ENCODE measurements at regions not wholly inside any gene's neighbourhood (a gene's known extent, or its start where the extent isn't known, plus 50 kb on each side); places are given as distances from the start of the nearest gene placed in this dataset.

DNA sequence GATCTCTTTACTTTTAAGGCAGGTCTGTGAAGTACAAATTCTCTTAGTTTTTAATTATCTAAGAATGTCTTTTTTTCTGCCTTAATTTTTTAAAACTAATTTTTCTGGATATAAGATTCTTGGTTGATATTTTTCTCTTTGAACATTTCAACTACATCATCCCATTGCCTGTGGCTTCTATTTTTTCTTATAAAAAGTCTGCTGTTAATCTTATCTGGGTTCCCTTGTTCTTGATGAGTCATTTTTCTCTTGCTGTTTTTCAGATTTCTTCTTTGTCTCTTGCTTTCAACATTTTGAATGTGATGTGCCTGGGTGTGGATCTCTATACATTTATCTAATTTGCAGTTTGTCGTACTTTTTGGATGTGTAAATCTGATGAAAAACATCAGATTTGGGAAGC, 525.2 kb upstream of the PBX1 start:
- Histone ChIP-seq H3K4me1 (ENCODE audit: low read length) (no peaks in the 10 kb centered on the region), H3K9me3 (ENCODE audit: insufficient read depth, low read length) (no peaks in the 10 kb centered on the region), H3K4me3 (ENCODE audit: low read length) (no peak overlapping the region), H3K9ac (ENCODE audit: low read length) (no peak overlapping the region), H3K27me3 (ENCODE audit: low read depth, low read length) (no peaks in the 10 kb centered on the region), H3K36me3 (replicated peaks; ENCODE audit: low read depth, low read length) (no peaks in the 10 kb centered on the region), H3K27ac (ENCODE audit: low read length) (no peak overlapping the region), H4K20me1 (ENCODE audit: insufficient read depth, low read length) (no peaks in the 10 kb centered on the region), H2AFZ (ENCODE audit: low read depth, low read length) (no peak overlapping the region), H3K4me2 (ENCODE audit: low read length) (no peak overlapping the region), H3K79me2 (ENCODE audit: low read length) (no peaks in the 10 kb centered on the region)
- TF ChIP-seq, protein P1, sequence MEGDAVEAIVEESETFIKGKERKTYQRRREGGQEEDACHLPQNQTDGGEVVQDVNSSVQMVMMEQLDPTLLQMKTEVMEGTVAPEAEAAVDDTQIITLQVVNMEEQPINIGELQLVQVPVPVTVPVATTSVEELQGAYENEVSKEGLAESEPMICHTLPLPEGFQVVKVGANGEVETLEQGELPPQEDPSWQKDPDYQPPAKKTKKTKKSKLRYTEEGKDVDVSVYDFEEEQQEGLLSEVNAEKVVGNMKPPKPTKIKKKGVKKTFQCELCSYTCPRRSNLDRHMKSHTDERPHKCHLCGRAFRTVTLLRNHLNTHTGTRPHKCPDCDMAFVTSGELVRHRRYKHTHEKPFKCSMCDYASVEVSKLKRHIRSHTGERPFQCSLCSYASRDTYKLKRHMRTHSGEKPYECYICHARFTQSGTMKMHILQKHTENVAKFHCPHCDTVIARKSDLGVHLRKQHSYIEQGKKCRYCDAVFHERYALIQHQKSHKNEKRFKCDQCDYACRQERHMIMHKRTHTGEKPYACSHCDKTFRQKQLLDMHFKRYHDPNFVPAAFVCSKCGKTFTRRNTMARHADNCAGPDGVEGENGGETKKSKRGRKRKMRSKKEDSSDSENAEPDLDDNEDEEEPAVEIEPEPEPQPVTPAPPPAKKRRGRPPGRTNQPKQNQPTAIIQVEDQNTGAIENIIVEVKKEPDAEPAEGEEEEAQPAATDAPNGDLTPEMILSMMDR (IDR thresholded peaks at IDR 0.05; ENCODE audit: low read depth, low read length): no peak

DNA sequence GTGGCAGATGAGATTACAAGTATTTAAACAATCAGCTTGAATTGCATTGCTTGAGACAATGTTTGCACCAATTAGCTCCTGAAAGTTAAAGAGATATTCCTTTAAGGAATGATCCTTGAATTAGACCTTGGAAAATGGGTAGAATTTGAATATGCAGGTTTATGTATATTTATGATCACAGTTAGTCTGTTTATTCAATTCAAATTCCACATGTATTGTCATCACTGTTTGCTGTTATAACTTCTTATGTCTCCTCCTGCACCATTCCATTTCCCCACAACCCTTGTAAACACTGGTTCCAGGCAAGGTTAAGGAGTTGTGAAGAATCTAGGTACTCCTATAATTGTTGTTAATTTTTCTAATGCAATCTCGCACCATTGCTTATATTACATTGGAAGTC, 518.2 kb upstream of the PBX1 start:
- no peak overlapping the region for H3K27ac ChIP-seq (ENCODE audit: low read length)
- no peaks in the 10 kb centered on the region for H3K79me2 ChIP-seq (ENCODE audit: low read length)
- no peaks in the 10 kb centered on the region for H4K20me1 ChIP-seq (ENCODE audit: insufficient read depth, low read length)
- no peaks in the 10 kb centered on the region for H3K4me1 ChIP-seq (ENCODE audit: low read length)
- H3K27me3 ChIP-seq (ENCODE audit: low read depth, low read length): no peaks in the 10 kb centered on the region
- TF ChIP-seq EZH2phosphoT487 (IDR thresholded peaks at IDR 0.05; ENCODE audit: low read depth): no peak
- no peak overlapping the region for H2AFZ ChIP-seq (ENCODE audit: low read depth, low read length)
- no peak overlapping the region for H3K4me3 ChIP-seq (ENCODE audit: low read length)
- H3K9me3 ChIP-seq (ENCODE audit: insufficient read depth, low read length): no peaks in the 10 kb centered on the region
- no peak overlapping the region for H3K9ac ChIP-seq (ENCODE audit: low read length)
- H3K36me3 ChIP-seq (replicated peaks; ENCODE audit: low read depth, low read length): no peaks in the 10 kb centered on the region
- no peak overlapping the region for H3K4me2 ChIP-seq (ENCODE audit: low read length)

DNA sequence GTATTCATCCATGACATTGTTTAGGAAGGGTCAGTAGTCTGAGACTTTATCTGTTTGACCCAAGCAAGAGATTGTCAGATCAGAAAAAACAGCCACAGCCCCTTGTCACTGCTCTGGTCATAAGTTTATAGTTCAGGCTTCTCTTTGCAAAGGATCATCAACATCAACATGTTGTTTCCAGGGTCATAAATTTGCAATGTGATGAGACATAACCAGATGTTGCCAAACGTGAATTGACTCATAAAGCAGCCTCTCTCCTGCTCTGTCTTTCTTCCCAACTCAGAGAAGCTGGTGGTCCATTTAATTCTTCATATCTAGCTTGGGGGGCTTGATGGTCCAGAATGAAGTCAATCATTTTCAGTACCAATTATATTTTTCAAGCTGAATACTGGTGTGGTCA, 507.2 kb upstream of the PBX1 start:
- H3K27me3 ChIP-seq (ENCODE audit: low read depth, low read length): no peaks in the 10 kb centered on the region
- H3K36me3 ChIP-seq (replicated peaks; ENCODE audit: low read depth, low read length): no peaks in the 10 kb centered on the region
- no peak overlapping the region for H3K27ac ChIP-seq (ENCODE audit: low read length)
- H3K9me3 ChIP-seq (ENCODE audit: insufficient read depth, low read length): no peaks in the 10 kb centered on the region
- H4K20me1 ChIP-seq (ENCODE audit: insufficient read depth, low read length): no peaks in the 10 kb centered on the region
- no peak for TF ChIP-seq EZH2phosphoT487 (IDR thresholded peaks at IDR 0.05; ENCODE audit: low read depth)
- TF ChIP-seq, protein P1 (IDR thresholded peaks at IDR 0.05; ENCODE audit: low read depth, low read length): no peak
- no peak overlapping the region for H2AFZ ChIP-seq (ENCODE audit: low read depth, low read length)
- no peaks in the 10 kb centered on the region for H3K4me1 ChIP-seq (ENCODE audit: low read length)
- H3K4me3 ChIP-seq (ENCODE audit: low read length): no peak overlapping the region
- H3K9ac ChIP-seq (ENCODE audit: low read length): no peak overlapping the region
- H3K79me2 ChIP-seq (ENCODE audit: low read length): no peaks in the 10 kb centered on the region
- no peak overlapping the region for H3K4me2 ChIP-seq (ENCODE audit: low read length)

DNA sequence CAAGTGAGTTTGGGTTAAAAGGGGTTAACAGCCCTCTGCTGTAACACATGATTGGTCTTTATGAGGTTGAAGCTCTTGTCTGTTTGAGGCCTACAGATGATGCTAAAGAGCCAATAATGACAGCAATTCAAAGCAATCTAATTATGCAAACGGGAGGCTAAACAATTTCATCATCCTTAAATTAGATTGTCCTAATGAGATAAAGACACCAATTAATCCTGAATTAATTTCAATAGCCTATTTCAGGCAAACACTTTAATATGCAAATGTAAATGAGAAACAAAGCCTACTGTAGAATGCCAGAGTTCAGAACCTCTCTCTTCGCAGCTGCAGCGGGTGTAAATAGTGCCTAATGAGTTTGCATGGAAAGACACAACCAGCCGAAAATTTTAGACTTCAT, 504.7 kb upstream of the PBX1 start:
- Histone ChIP-seq H3K9ac (ENCODE audit: low read length) (no peak overlapping the region), H3K4me3 (ENCODE audit: low read length) (no peak overlapping the region), H3K4me2 (ENCODE audit: low read length) (no peak overlapping the region), H3K36me3 (replicated peaks; ENCODE audit: low read depth, low read length) (no peaks in the 10 kb centered on the region), H3K9me3 (ENCODE audit: insufficient read depth, low read length) (no peaks in the 10 kb centered on the region), H4K20me1 (ENCODE audit: insufficient read depth, low read length) (no peaks in the 10 kb centered on the region), H3K4me1 (ENCODE audit: low read length) (no peaks in the 10 kb centered on the region), H3K27ac (ENCODE audit: low read length) (no peak overlapping the region), H3K27me3 (ENCODE audit: low read depth, low read length) (no peaks in the 10 kb centered on the region), H2AFZ (ENCODE audit: low read depth, low read length) (no peak overlapping the region), H3K79me2 (ENCODE audit: low read length) (no peaks in the 10 kb centered on the region)
- TF ChIP-seq, protein P1 (IDR thresholded peaks at IDR 0.05; ENCODE audit: low read depth, low read length): no peak
- no peak for TF ChIP-seq EZH2phosphoT487 (IDR thresholded peaks at IDR 0.05; ENCODE audit: low read depth)

DNA sequence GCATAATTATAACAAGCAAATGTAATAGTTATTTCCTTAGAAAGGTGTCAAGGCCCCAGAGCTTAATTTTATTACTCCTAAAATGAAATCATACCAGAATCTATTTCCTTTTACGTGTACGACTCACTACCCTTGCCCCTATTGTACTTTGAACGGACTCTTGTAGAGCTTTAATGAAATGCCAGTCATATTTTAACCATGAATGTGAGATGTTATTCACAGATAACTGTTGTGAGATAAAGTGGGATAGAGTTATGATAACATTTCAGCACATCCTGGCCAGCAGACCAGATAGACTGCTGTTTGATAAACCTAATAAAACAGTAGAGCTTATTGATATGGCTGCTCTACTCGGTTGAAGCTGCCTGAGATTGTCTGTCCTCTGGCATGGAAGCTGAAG, 500.8 kb upstream of the PBX1 start:
- Histone ChIP-seq H3K36me3 (replicated peaks; ENCODE audit: low read depth, low read length) (no peaks in the 10 kb centered on the region), H3K4me3 (ENCODE audit: low read length) (no peak overlapping the region), H3K79me2 (ENCODE audit: low read length) (no peaks in the 10 kb centered on the region), H3K4me1 (ENCODE audit: low read length) (no peaks in the 10 kb centered on the region), H3K9ac (ENCODE audit: low read length) (no peak overlapping the region), H2AFZ (ENCODE audit: low read depth, low read length) (no peak overlapping the region), H3K9me3 (ENCODE audit: insufficient read depth, low read length) (no peaks in the 10 kb centered on the region), H3K4me2 (ENCODE audit: low read length) (no peak overlapping the region), H4K20me1 (ENCODE audit: insufficient read depth, low read length) (no peaks in the 10 kb centered on the region), H3K27ac (ENCODE audit: low read length) (no peak overlapping the region), H3K27me3 (ENCODE audit: low read depth, low read length) (no peaks in the 10 kb centered on the region)
- TF ChIP-seq, protein P1 (IDR thresholded peaks at IDR 0.05; ENCODE audit: low read depth, low read length): no peak
- no peak for TF ChIP-seq EZH2phosphoT487 (IDR thresholded peaks at IDR 0.05; ENCODE audit: low read depth)
